ENCODE measurements at regions not wholly inside any gene's neighbourhood (a gene's known extent, or its start where the extent isn't known, plus 50 kb on each side); places are given as distances from the start of the nearest gene placed in this dataset.

DNA sequence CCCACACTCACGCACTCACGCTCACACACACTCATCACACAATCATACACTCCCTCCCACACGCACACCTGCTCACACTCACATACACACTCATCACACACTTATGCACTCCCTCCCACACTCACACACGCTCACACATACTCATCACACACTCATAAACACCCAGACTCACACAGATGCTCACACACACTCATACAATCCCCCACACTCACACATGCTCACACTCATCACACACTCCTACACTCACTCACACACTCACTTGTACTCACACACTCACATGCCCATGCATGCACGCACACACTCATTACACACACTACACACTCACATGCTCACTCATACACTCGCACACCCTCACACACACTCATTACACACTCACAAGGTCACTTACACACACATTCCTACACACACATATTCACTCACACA is 131.1 kb upstream of the PDE10A start:
- Mint-ChIP-seq H3K4me1 (no peaks in the 10 kb centered on the region), H3K27ac (no peak overlapping the region), H3K36me3 (no peaks in the 10 kb centered on the region), H3K9me3 (no peaks in the 10 kb centered on the region), H3K4me3 (no peak overlapping the region), H3K27me3 (ENCODE audit: low read depth) (no peaks in the 10 kb centered on the region; the same call in 1 of the 2 replicates)
- TF ChIP-seq CBFB (CRISPR knock-in tag; IDR thresholded peaks at IDR 0.05; ENCODE audit: low read depth) (no peak), FOXK1 (CRISPR knock-in tag; IDR thresholded peaks at IDR 0.05) (no peak), TP53 (CRISPR knock-in tag; IDR thresholded peaks at IDR 0.05) (no peak)
- TF ChIP-seq, protein P1, sequence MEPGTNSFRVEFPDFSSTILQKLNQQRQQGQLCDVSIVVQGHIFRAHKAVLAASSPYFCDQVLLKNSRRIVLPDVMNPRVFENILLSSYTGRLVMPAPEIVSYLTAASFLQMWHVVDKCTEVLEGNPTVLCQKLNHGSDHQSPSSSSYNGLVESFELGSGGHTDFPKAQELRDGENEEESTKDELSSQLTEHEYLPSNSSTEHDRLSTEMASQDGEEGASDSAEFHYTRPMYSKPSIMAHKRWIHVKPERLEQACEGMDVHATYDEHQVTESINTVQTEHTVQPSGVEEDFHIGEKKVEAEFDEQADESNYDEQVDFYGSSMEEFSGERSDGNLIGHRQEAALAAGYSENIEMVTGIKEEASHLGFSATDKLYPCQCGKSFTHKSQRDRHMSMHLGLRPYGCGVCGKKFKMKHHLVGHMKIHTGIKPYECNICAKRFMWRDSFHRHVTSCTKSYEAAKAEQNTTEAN (CRISPR knock-in tag; IDR thresholded peaks at IDR 0.05) = peak; percentile 97
- DNase-seq (ENCODE audit: low spot score) = no peak
- POLR2A ChIA-PET = no interaction called here
- CTCF ChIA-PET = no interaction called here
- no peak for ATAC-seq

DNA sequence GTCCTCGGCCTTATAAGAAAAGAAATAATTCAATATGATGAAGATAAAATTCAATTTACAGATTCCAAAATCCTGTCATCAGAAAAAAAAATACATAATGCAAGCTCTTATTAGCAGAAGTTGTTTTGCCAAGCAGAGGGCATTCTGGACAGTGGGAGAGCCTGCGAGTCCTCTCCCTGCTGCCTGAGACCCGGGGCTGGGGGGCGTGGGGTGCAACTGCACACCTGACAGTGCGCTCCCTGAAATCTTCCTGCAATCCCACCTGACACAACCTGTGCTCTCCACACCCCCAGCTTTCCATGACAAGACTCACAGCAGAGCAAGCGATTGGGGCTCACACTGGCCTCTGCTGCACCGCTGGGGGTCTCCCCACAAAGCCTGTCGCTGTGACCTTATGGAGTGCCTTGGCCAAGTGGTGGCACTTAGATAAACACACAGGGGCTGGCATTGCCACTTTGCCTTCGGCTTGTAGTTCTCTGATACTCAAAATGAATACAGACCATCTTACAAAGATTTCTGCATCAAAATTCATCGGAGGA is 130.3 kb upstream of the PDE10A start:
- no peaks in the 10 kb centered on the region for H3K9me3 Mint-ChIP-seq
- no peaks in the 10 kb centered on the region for H3K4me1 Mint-ChIP-seq
- CTCF ChIA-PET = no interaction called here
- H3K36me3 Mint-ChIP-seq = no peaks in the 10 kb centered on the region
- DNase-seq (ENCODE audit: low spot score) (no peak), ATAC-seq (no peak)
- no peak overlapping the region for H3K27ac Mint-ChIP-seq
- H3K27me3 Mint-ChIP-seq (ENCODE audit: low read depth) = no peaks in the 10 kb centered on the region; the same call in 1 of the 2 replicates
- TF ChIP-seq NFE2L1 (CRISPR knock-in tag; IDR thresholded peaks at IDR 0.05) (no peak), SOX15 (CRISPR knock-in tag; IDR thresholded peaks at IDR 0.05) (no peak)
- POLR2A ChIA-PET = no interaction called here
- H3K4me3 Mint-ChIP-seq = no peak overlapping the region

DNA sequence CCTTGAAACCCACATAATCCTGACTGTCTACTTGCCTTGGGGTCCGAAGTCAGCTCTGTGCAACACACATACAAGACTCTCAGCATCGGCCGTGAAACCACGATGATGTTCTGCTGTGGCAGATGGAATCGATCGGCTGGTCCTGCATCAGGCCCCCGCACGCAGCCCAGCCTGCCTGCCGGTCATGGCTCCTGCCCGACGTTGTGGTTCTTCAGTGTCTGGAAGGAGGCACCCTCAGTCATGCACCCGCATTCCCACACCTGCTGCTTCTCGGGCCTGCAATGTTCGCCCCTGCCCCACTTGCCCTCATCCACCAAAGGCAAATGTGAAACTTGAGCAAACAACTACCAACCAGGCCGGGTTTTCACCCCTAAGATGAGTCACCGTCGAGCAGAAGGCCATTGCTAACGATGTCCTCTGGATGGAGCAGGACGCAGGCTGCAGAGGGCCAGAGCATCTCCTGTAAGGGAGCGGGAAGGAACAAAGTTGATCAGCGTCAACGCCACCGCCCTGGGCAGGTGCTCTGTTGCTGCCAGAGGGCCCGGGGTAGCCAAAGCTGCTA is 128.9 kb upstream of the PDE10A start:
- ChIA-PET CTCF (no interaction called here), POLR2A (no interaction called here)
- H3K4me3 Mint-ChIP-seq = no peak overlapping the region
- H3K4me1 Mint-ChIP-seq = no peaks in the 10 kb centered on the region
- DNase-seq (ENCODE audit: low spot score) (no peak), ATAC-seq (no peak)
- H3K27ac Mint-ChIP-seq = no peak overlapping the region
- H3K27me3 Mint-ChIP-seq (ENCODE audit: low read depth) = no peaks in the 10 kb centered on the region; the same call in 1 of the 2 replicates
- H3K36me3 Mint-ChIP-seq = no peaks in the 10 kb centered on the region
- no peaks in the 10 kb centered on the region for H3K9me3 Mint-ChIP-seq
- TF ChIP-seq NFE2L1 (CRISPR knock-in tag; IDR thresholded peaks at IDR 0.05) (no peak), RELA (CRISPR knock-in tag; IDR thresholded peaks at IDR 0.05; ENCODE audit: borderline replicate concordance) (no peak), MYBL2 (CRISPR knock-in tag; IDR thresholded peaks at IDR 0.05) (no peak), GABPB1 (CRISPR knock-in tag; IDR thresholded peaks at IDR 0.05) (no peak), TP53 (CRISPR knock-in tag; IDR thresholded peaks at IDR 0.05) (no peak)
- TF ChIP-seq, protein P2, sequence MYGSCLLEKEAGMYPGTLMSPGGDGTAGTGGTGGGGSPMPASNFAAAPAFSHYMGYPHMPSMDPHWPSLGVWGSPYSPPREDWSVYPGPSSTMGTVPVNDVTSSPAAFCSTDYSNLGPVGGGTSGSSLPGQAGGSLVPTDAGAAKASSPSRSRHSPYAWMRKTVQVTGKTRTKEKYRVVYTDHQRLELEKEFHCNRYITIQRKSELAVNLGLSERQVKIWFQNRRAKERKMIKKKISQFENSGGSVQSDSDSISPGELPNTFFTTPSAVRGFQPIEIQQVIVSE (CRISPR knock-in tag; IDR thresholded peaks at IDR 0.05; ENCODE audit: borderline replicate concordance) = no peak
- TF ChIP-seq, protein P3, sequence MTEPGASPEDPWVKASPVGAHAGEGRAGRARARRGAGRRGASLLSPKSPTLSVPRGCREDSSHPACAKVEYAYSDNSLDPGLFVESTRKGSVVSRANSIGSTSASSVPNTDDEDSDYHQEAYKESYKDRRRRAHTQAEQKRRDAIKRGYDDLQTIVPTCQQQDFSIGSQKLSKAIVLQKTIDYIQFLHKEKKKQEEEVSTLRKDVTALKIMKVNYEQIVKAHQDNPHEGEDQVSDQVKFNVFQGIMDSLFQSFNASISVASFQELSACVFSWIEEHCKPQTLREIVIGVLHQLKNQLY (CRISPR knock-in tag; IDR thresholded peaks at IDR 0.05) = no peak
- TF ChIP-seq, protein P4, sequence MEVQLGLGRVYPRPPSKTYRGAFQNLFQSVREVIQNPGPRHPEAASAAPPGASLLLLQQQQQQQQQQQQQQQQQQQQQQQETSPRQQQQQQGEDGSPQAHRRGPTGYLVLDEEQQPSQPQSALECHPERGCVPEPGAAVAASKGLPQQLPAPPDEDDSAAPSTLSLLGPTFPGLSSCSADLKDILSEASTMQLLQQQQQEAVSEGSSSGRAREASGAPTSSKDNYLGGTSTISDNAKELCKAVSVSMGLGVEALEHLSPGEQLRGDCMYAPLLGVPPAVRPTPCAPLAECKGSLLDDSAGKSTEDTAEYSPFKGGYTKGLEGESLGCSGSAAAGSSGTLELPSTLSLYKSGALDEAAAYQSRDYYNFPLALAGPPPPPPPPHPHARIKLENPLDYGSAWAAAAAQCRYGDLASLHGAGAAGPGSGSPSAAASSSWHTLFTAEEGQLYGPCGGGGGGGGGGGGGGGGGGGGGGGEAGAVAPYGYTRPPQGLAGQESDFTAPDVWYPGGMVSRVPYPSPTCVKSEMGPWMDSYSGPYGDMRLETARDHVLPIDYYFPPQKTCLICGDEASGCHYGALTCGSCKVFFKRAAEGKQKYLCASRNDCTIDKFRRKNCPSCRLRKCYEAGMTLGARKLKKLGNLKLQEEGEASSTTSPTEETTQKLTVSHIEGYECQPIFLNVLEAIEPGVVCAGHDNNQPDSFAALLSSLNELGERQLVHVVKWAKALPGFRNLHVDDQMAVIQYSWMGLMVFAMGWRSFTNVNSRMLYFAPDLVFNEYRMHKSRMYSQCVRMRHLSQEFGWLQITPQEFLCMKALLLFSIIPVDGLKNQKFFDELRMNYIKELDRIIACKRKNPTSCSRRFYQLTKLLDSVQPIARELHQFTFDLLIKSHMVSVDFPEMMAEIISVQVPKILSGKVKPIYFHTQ (CRISPR knock-in tag; IDR thresholded peaks at IDR 0.05) = no peak
- TF ChIP-seq, protein P5, sequence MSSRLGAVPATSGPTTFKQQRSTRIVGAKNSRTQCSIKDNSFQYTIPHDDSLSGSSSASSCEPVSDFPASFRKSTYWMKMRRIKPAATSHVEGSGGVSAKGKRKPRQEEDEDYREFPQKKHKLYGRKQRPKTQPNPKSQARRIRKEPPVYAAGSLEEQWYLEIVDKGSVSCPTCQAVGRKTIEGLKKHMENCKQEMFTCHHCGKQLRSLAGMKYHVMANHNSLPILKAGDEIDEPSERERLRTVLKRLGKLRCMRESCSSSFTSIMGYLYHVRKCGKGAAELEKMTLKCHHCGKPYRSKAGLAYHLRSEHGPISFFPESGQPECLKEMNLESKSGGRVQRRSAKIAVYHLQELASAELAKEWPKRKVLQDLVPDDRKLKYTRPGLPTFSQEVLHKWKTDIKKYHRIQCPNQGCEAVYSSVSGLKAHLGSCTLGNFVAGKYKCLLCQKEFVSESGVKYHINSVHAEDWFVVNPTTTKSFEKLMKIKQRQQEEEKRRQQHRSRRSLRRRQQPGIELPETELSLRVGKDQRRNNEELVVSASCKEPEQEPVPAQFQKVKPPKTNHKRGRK (CRISPR knock-in tag; IDR thresholded peaks at IDR 0.05; ENCODE audit: borderline replicate concordance) = no peak
- TF ChIP-seq, protein P6, sequence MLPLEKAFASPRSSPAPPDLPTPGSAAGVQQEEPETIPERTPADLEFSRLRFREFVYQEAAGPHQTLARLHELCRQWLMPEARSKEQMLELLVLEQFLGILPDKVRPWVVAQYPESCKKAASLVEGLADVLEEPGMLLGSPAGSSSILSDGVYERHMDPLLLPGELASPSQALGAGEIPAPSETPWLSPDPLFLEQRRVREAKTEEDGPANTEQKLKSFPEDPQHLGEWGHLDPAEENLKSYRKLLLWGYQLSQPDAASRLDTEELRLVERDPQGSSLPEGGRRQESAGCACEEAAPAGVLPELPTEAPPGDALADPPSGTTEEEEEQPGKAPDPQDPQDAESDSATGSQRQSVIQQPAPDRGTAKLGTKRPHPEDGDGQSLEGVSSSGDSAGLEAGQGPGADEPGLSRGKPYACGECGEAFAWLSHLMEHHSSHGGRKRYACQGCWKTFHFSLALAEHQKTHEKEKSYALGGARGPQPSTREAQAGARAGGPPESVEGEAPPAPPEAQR (CRISPR knock-in tag; IDR thresholded peaks at IDR 0.05) = no peak
- TF ChIP-seq, protein P1 (CRISPR knock-in tag; IDR thresholded peaks at IDR 0.05) = no peak
- TF ChIP-seq, protein P7, sequence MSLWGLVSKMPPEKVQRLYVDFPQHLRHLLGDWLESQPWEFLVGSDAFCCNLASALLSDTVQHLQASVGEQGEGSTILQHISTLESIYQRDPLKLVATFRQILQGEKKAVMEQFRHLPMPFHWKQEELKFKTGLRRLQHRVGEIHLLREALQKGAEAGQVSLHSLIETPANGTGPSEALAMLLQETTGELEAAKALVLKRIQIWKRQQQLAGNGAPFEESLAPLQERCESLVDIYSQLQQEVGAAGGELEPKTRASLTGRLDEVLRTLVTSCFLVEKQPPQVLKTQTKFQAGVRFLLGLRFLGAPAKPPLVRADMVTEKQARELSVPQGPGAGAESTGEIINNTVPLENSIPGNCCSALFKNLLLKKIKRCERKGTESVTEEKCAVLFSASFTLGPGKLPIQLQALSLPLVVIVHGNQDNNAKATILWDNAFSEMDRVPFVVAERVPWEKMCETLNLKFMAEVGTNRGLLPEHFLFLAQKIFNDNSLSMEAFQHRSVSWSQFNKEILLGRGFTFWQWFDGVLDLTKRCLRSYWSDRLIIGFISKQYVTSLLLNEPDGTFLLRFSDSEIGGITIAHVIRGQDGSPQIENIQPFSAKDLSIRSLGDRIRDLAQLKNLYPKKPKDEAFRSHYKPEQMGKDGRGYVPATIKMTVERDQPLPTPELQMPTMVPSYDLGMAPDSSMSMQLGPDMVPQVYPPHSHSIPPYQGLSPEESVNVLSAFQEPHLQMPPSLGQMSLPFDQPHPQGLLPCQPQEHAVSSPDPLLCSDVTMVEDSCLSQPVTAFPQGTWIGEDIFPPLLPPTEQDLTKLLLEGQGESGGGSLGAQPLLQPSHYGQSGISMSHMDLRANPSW (CRISPR knock-in tag; conservative IDR thresholded peaks at IDR 0.05; ENCODE audit: low read depth) = no peak
- TF ChIP-seq, protein P8, sequence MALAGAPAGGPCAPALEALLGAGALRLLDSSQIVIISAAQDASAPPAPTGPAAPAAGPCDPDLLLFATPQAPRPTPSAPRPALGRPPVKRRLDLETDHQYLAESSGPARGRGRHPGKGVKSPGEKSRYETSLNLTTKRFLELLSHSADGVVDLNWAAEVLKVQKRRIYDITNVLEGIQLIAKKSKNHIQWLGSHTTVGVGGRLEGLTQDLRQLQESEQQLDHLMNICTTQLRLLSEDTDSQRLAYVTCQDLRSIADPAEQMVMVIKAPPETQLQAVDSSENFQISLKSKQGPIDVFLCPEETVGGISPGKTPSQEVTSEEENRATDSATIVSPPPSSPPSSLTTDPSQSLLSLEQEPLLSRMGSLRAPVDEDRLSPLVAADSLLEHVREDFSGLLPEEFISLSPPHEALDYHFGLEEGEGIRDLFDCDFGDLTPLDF (CRISPR knock-in tag; IDR thresholded peaks at IDR 0.05) = no peak
